Panc1 (cell line): ENCODE measurements at regions not wholly inside any gene's neighbourhood (a gene's known extent, or its start where the extent isn't known, plus 50 kb on each side); places are given as distances from the start of the nearest gene placed in this dataset.

ENCODE experiments used
- ATAC-seq: fragments of 200-7000 bp; cut with Tn5 transposase; 2 replicates; pipeline ENCODE4 v1.9.1; 2020; ENCODE audit warnings: mild to moderate bottlenecking, moderate library complexity
- BruUV-seq: library from RNA; stranded (reverse); fragments of 400-500 nt; replicated peaks from 2 replicates; lab custom pipeline; 2021; lab: Mats Ljungman, UMichigan
- CTCF ChIA-PET: fragments of 300-600 bp; sonication (Branson Sonifier 250); formaldehyde crosslinking; loops from one replicate; lab custom pipeline; 2022; ENCODE audit warnings: antibody characterized with exemption; lab: Charles Lee
- POLR2A ChIA-PET: fragments of 300-600 bp; sonication (Branson Sonifier 250); formaldehyde crosslinking; loops from one replicate; lab custom pipeline; 2022; ENCODE audit warnings: antibody characterized with exemption; lab: Charles Lee
- DNase-seq: peaks from one replicate; pipeline ENCODE4 v3.0.0-alpha.2; 2010; ENCODE audit warnings: low read depth, low spot score
- H3K27ac ChIP-seq: 2 replicates; pipeline ENCODE4 v1.5.1; 2011; ENCODE audit warnings: mild to moderate bottlenecking, low read length, inconsistent platforms
- H3K27me3 ChIP-seq: fragments of 200-500 bp; sonication (Bioruptor generic); 2 replicates; pipeline ENCODE4 v1.6.0; 2014; ENCODE audit warnings: low read length, inconsistent platforms; ENCODE audit not compliant: control insufficient read depth, insufficient read depth
- H3K36me3 ChIP-seq: fragments of 200-500 bp; sonication (Bioruptor generic); 2 replicates; pipeline ENCODE4 v1.5.1; 2014; ENCODE audit warnings: inconsistent platforms, mild to moderate bottlenecking, low read length, moderate library complexity; ENCODE audit not compliant: control insufficient read depth, insufficient read depth
- H3K4me1 ChIP-seq: 2 replicates; pipeline ENCODE4 v1.5.1; 2011; ENCODE audit warnings: inconsistent platforms, mild to moderate bottlenecking, low read length, moderate library complexity; ENCODE audit not compliant: control insufficient read depth, insufficient read depth
- H3K4me3 ChIP-seq, 2 experiments: 2 replicates each; pipeline ENCODE4 v1.5.1; 2011 to 2012; ENCODE audit warnings: low read depth in 2 of 2, low read length in 2 of 2, mild to moderate bottlenecking in 2 of 2, inconsistent platforms in 1 of 2, moderate library complexity in 1 of 2
- H3K9me3 ChIP-seq: fragments of 200-500 bp; sonication (Bioruptor generic); 2 replicates; pipeline ENCODE4 v1.5.1; 2014; ENCODE audit warnings: low read depth, mild to moderate bottlenecking, inconsistent platforms, low read length, moderate library complexity; ENCODE audit not compliant: control insufficient read depth, insufficient read depth
- CTCF ChIP-seq: fragments of 450-650 bp; IDR thresholded peaks from 2 replicates; pipeline ENCODE4 v1.5.1; 2017; ENCODE audit warnings: mild to moderate bottlenecking
- POLR2AphosphoS5 ChIP-seq: IDR thresholded peaks from 2 replicates; pipeline ENCODE4 v1.6.1; 2012; ENCODE audit warnings: mild to moderate bottlenecking, low read depth, low read length, moderate library complexity
- REST ChIP-seq, 2 experiments: IDR thresholded peaks; 2 replicates each; pipeline ENCODE4 v1.6.1; 2011 to 2012; ENCODE audit warnings: low read depth in 2 of 2, control low read depth in 1 of 2, low read length in 1 of 2, mild to moderate bottlenecking in 1 of 2, moderate library complexity in 1 of 2; ENCODE audit not compliant: insufficient read depth in 1 of 2
- SIN3A ChIP-seq: IDR thresholded peaks from 2 replicates; pipeline ENCODE4 v1.6.1; 2012; ENCODE audit warnings: low read depth, mild to moderate bottlenecking, low read length, moderate library complexity, borderline replicate concordance; ENCODE audit not compliant: insufficient read depth
- TCF7L2 ChIP-seq: IDR thresholded peaks from 2 replicates; pipeline ENCODE4 v1.6.1; 2011; ENCODE audit warnings: mild to moderate bottlenecking, low read depth, low read length, inconsistent platforms
- in situ Hi-C: cut with HindIII; loops from 2 replicates; pipeline ENCODE4 v1.10.0; 2016; ENCODE audit warnings: low sequenced_read_pairs, low pct_unique_long_range_greater_than_20kb
- intact Hi-C: fragments of 100-400 bp; cut with micrococcal nuclease; formaldehyde crosslinking; loops from one replicate; pipeline ENCODE4 v1.10.0; 2022; ENCODE audit not compliant: unreplicated experiment

- H3K36me3 ChIP-seq, result no peaks in the 10 kb centered on the region
- POLR2A ChIA-PET, result no interaction called here
- TF ChIP-seq CTCF, result no peak
- no peak for TF ChIP-seq POLR2AphosphoS5
- TF ChIP-seq TCF7L2, result no peak
- no peak for TF ChIP-seq SIN3A
- TF ChIP-seq REST (IDR thresholded peaks at IDR 0.05; ENCODE audit: insufficient read depth in 1 of 2, low read depth in 2 of 2, low read length in 1 of 2), result no peak
- intact Hi-C loops, result no loop called here
- DNase-seq (no peak), ATAC-seq (no peak)
- in situ Hi-C loops, result no loop called here
- H3K4me1 ChIP-seq, result no peaks in the 10 kb centered on the region
- no TSS peak for BruUV-seq
- H3K4me3 ChIP-seq, result no peak overlapping the region
- CTCF ChIA-PET, result no interaction called here
- no peak overlapping the region for H3K27ac ChIP-seq
- H3K27me3 ChIP-seq, result no peaks in the 10 kb centered on the region; the same call in 1 of the 2 replicates
- no peaks in the 10 kb centered on the region for H3K9me3 ChIP-seq
These were observed 338.2 kb downstream of the EIPR1 start for GRCh38 chr2:3039188-3040065.

- no peak for DNase-seq
- TF ChIP-seq SIN3A (no peak), POLR2AphosphoS5 (no peak), CTCF (no peak), TCF7L2 (no peak), REST (IDR thresholded peaks at IDR 0.05; ENCODE audit: insufficient read depth in 1 of 2, low read depth in 2 of 2, low read length in 1 of 2) (no peak)
- Histone ChIP-seq H3K9me3 (no peaks in the 10 kb centered on the region), H3K36me3 (no peaks in the 10 kb centered on the region), H3K4me1 (no peaks in the 10 kb centered on the region), H3K27me3 (no peaks in the 10 kb centered on the region; the same call in 1 of the 2 replicates), H3K27ac (no peak overlapping the region), H3K4me3 (no peak overlapping the region)
- no peak for ATAC-seq
- CTCF ChIA-PET, result no interaction called here
- intact Hi-C loops (no loop called here), in situ Hi-C loops (no loop called here)
- BruUV-seq, result no TSS peak
- POLR2A ChIA-PET, result no interaction called here
These were observed 339.0 kb downstream of the EIPR1 start for GRCh38 chr2:3038636-3039035.
